GM12864 (cell line): ENCODE measurements at regions not wholly inside any gene's neighbourhood (a gene's known extent, or its start where the extent isn't known, plus 50 kb on each side); places are given as distances from the start of the nearest gene placed in this dataset.

ENCODE experiments used
- DNase-seq: peaks from one replicate; pipeline ENCODE4 v3.0.0-alpha.2; 2011; ENCODE audit warnings: low read depth
- H3K4me3 ChIP-seq: 2 replicates; pipeline ENCODE4 v1.5.1; 2011; ENCODE audit warnings: mild to moderate bottlenecking, low read depth, low read length, control low read depth
- CTCF ChIP-seq: IDR thresholded peaks from 2 replicates; pipeline ENCODE4 v1.5.1; 2011; ENCODE audit warnings: low read depth, mild to moderate bottlenecking, moderate library complexity, low read length, control low read depth, inconsistent platforms; ENCODE audit errors: missing control alignments

- H3K4me3 ChIP-seq, result no peak overlapping the region
- no peak for DNase-seq
- TF ChIP-seq CTCF, result no peak
Observed at GRCh38 chr15:45918839-45919238, 284.0 kb downstream of the SQOR start.

- no peak overlapping the region for H3K4me3 ChIP-seq
- no peak for DNase-seq
- no peak for TF ChIP-seq CTCF
Observed at GRCh38 chr15:45919806-45920205, 285.0 kb downstream of the SQOR start.

GRCh38 chr15:45921376-45921775 lies 286.5 kb downstream of the SQOR start:
- no peak for TF ChIP-seq CTCF
- no peak for DNase-seq
- no peak overlapping the region for H3K4me3 ChIP-seq

- no peak for DNase-seq
- no peak for TF ChIP-seq CTCF
Observed at GRCh38 chr15:45921978-45922377, 287.1 kb downstream of the SQOR start.

GRCh38 chr15:45941367-45941766 lies 306.5 kb downstream of the SQOR start:
- TF ChIP-seq CTCF, result no peak
- no peak overlapping the region for H3K4me3 ChIP-seq
- DNase-seq, result no peak

More at GRCh38 chr15:45921978-45922377, 287.1 kb downstream of the SQOR start:
- H3K4me3 ChIP-seq, result no peak overlapping the region

- DNase-seq, result no peak
- TF ChIP-seq CTCF, result no peak
- H3K4me3 ChIP-seq, result no peak overlapping the region
Observed at GRCh38 chr15:45943240-45943639, 308.4 kb downstream of the SQOR start.

GRCh38 chr15:45946111-45946510 lies 311.3 kb downstream of the SQOR start:
- TF ChIP-seq CTCF, result no peak

More at GRCh38 chr15:45946111-45946510, 311.3 kb downstream of the SQOR start:
- no peak overlapping the region for H3K4me3 ChIP-seq
- no peak for DNase-seq
